ENCODE measurements at regions not wholly inside any gene's neighbourhood (a gene's known extent, or its start where the extent isn't known, plus 50 kb on each side); places are given as distances from the start of the nearest gene placed in this dataset.
"Not testable (repeated sequence)": the region's sequence is repeated elsewhere in the genome, so short reads cannot be mapped to it uniquely, and the experiment has no call there.

DNA sequence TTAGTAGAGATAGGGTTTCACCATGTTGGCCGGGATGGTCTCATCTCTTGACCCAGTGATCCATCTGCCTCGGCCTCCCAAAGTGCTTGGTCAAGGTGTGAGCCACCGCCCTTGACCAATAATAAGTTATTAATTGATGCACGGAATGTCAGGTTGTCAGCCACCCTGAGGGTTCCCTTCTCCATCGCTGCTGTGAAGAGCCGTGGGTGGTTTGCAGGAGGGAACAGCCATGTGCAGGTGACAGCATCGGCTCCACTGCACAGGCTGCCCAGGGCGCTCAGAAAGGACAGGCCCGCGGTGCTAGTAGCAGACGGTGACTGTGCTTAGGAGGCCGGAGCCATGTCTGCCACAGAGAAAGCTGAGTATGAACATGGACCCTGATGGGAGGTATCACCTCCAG is 814.0 kb downstream of the BRD1 start:
- no peak for DNase-seq (ENCODE audit: low read depth in 4 of 4, low spot score in 3 of 4)

DNA sequence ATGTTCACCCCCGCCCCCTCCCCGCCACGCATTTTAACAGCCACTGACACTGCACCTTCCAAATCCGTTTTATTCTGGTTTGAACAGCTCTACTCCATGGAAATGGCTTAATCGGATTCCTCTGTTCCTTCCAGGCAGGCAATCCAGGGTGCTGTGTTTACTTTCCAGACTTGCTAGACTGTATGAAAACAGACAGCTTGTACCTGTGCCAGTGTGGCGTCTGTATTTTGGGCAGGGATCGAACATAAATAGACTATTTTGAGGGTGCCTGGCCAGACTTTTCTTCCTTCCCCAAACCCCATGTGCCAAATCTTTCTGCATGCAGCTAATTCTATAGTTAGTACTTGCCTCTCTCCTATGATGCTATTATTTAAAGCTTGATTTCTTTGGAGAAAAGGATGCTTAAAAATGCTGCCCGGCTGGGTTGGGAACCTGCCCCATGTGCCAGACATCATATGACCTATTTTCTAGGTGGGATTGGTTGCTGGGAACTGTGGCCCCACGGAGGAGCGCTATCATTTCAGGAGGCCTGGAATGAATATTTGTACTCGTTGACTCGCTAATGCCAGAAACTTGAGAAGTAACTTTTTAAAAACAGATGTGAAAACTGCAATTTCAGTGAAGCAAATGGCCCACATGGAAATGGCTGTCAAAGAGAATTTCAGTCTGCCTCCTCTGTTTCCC is 814.8 kb downstream of the BRD1 start:
- no peak for DNase-seq (ENCODE audit: low read depth in 4 of 4, low spot score in 3 of 4)

DNA sequence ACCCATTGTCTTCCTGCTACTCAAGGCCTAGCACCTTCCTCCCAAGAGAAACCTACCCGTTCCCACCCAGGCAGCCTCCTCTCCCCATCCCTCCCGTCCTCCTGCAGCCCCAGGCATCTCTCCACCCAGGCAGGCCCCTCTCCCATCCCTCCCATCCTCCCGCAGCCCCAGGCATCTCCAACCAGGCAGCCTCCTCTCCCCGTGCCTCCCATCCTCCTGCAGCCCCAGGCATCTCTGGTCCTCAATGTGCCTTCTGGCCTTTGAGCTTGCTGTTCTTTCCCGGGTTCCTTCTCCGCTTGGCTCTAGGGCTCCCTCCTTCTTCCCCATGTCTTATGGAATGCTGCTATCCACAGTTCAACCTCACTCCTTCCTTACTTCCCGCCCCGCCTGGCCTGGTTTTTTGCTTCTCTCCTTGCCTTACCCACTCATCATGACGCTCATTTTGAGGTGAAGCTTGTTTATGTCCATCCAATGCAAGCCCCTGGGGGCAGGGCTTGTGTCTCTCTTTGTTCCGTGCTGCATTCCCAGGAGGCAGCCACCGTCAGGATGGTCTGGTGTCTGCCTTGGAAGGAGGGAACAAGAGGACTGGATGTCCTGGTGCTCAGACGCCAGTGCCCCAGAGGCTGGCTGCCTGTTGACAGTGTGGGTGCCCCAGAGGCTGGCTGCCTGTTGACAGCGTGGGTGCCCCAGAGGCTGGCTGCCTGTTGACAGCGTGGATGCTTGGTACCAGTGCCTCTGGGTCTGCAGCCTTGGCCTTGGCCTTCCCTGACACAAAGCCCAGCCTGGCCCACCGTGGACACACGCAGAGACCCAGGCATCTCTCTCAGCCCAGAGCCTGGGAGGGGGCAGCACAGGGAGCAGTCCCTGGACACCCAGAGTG is 815.7 kb downstream of the BRD1 start:
- no peak for DNase-seq (ENCODE audit: low read depth in 4 of 4, low spot score in 3 of 4)

DNA sequence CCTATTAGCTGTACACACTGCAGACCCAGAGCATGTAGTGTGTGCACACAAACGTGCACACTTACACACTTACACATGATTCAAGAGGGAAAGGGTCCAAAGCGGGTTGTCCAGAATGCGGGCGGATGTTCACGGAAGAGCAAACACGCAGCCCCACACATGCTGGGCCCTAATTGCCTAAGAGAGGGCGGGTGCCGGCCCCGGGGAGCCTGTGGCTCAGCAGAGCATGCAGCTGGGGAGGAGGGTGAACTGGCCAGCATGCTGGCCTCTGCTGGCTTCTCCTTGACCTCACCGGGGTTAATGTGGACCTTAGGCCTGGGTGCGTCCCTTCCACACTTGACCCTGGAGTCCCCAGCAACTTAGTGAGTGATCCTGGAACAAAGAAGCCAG is 816.3 kb downstream of the BRD1 start:
- DNase-seq (ENCODE audit: low read depth in 4 of 4, low spot score in 3 of 4) = no peak

DNA sequence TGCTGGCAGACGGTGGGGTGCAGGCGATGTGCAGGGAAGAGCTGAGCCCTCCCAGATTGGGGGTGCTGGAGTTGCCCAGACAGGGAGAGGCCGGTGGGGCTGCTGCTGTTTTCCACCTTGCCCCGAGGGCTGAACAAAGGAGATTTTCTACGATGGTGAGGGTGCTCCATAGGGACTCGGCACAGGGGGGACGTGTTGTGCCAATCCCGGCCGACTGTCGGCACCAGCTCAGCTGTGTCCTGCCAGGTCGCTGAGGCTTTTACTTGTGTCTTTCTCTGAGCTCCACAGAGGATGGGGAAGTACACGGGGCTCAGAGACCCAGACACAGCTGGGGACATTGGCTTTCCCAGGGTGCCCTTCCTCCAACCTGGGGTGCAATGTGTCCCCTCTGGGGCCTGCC is 816.8 kb downstream of the BRD1 start:
- DNase-seq (ENCODE audit: low read depth in 4 of 4, low spot score in 3 of 4) = no peak

DNA sequence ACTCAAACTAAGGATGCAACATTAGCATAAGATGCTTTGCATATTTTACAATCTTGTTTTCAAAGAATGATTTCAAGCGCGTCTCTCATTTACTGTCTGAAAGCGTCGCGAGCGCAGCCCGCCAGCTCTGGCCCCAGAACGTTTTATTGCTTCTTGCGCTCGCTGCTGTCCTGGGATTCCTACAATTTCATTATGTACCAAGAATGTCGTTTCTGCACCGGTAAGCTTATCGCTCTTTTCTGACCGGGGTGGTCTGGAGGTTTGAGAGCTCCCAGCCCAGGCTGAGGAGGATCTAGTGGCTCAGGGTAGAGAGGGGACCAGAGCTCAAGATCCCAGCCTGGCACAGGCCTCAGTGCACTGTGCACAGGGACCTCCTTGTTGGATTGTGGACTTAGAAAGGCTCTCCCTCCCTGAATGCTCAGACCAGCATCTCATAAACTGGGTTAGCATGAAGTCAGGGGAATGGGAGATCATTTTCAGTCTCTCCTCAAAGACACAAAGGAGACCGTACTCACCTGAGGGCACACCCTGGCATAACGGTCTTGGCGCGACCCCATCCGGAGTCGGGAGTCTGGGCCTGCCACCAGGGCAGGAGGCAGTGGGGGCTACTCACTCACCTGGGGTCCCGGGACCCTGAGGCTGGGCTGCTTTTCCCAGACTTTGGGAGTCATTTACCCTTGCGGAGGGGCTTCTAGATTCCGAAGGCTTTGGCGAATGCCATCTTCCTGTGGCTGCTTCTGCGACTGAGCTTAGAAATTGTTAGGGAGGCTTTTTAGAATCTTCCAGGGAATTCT is 817.4 kb downstream of the BRD1 start:
- DNase-seq (ENCODE audit: low read depth in 4 of 4, low spot score in 3 of 4) = no peak

DNA sequence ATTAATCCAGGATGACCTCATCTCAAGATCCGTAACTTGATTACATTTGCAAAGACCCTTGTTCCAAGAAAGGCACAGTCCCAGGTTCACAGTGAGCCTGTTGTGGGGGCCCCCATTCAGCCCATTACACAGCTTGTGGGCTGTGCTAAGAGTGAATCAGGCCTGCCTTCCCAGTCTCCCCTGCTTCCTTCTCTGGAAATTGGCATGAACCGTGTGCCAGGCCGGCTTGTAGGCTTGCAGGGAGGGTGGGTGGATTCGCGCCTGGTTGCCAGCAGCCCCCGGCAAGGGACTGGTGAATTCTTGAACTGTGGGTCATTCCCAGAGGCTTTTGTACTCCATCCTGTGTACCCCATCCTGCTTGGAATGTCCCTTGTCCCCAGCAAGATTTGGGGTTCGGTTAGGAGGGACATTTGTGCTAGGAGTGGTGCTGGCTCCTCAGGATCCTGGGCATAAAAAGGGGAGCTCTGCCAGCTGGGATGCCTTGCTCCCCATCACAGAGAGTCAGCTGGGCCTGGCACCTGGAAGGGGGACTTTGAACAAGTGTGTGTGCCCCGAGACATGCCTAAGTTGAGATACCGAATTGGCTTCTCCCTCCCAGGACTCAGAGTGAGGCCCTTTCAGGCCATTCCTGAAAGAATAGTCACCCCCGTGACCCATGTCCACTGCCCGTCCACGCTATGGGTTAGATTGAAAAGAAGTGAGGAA is 818.2 kb downstream of the BRD1 start:
- DNase-seq (ENCODE audit: low read depth in 4 of 4, low spot score in 3 of 4) = no peak

DNA sequence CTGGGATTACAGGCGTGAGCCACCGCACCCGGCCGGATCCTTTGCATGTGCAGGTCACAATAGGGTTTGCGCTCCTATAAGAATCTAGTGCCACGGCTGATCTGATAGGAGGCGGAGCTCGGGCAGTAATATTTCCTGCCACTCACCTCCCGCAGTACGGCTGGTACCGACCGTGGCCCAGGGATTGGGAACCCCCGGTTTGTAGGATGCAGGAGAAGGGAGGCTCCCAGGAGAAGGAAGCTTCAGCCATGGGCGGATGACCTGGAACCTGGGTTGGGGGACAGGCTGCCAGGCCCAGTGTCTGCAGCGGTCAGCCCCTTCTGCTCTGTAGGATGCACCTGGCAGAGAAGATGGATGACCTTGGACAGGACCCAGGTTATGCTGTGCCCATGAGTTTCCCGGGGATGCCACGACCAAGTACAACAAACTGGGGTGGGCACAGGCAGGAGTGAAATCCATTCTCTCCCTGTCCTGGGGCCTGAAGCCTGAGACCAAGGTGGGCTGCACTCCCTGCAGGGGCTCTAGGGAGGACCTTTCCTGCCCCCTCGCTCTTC is 818.9 kb downstream of the BRD1 start:
- DNase-seq (ENCODE audit: low read depth in 4 of 4, low spot score in 3 of 4) = no peak

DNA sequence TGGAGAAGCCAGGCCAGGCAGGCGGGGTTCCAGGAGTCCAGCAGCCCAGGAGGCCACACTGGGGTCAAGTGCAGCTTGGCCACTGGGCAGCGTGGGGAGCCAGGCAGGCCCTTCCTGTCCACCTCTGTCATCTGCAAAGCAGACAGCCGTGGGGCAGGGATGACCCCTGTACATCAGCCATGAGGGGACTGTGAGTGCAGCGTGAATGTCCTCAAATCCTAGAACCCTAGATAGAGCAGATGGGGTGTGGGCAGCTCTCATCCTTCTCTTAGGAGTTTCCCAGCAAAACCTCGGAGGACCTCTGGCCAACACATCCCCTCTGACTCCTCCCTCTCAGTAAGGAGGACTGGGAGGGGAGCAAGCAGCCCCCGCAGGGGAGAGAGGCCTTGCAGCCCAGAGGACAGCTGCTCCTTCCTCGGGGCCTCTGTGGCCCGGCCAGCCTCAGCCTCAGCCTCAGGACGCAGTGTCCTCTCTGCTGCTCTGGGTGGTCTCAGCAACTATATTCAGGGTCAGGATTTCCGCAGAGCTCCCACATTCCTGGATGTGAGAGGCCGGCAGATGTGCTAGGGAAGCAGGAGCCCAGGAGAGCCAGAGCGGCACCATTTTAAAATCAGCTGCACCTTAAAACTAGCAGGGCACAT is 820.5 kb downstream of the BRD1 start:
- no peak for DNase-seq (ENCODE audit: low read depth in 4 of 4, low spot score in 3 of 4)

DNA sequence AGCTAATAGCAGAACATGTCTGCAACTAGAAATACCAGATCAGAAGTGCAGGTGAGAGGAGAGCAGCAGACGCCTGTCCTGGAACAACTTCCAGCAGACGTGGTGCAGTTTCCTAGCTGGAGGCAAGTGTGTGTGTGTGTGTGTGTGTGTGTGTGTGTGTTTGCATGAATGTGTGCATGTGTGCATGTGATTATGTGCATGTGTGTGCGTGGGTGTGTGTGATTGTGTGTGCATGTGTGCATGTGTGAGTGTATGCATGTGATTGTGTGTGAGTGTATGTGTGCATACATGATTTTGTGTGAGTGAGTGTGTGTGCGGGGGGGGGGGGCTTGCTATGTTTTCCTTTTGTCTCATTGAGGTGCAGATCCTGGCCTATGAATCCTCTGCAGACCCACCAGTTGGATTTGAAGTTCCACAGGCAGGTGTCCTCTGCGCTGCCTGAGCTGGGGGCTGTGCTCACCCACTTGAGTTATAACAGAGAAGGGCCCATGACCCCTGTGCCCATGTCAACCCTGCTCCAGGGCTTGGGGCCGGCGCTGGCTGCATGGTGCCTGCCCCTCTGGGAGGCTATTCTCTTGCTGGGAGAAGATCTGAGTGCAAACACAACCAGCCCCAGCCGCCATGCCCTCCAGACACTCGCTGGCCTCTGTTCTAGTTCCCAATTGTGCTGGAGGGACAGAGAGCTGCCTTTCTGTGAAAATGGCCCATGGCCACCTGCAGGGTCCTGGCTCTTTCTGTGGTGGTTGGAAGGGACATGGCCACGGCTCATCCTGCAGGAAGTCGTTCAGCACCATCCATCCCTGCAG is 821.3 kb downstream of the BRD1 start:
- DNase-seq (ENCODE audit: low read depth in 4 of 4, low spot score in 3 of 4) = no peak

DNA sequence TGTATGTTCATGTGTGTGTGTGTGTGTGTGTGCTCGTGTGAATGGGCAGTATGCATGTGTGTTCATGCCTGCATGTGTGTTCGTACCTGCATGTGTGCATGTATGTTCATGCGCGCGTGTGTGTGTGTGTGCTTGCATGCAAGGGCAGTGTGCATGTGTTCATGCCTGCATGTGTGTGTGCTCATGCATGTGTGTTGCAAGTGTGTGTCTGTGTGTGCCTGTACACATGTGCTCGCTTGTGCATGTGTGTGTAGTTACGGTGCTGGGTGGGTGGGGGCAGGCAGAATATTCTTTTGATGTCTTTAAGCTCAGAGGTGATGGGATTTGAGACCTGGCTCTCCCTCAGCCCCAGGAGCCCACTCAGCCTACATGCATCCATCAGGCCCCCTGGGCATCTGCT is 822.1 kb downstream of the BRD1 start:
- no peak for DNase-seq (ENCODE audit: low read depth in 4 of 4, low spot score in 3 of 4)

DNA sequence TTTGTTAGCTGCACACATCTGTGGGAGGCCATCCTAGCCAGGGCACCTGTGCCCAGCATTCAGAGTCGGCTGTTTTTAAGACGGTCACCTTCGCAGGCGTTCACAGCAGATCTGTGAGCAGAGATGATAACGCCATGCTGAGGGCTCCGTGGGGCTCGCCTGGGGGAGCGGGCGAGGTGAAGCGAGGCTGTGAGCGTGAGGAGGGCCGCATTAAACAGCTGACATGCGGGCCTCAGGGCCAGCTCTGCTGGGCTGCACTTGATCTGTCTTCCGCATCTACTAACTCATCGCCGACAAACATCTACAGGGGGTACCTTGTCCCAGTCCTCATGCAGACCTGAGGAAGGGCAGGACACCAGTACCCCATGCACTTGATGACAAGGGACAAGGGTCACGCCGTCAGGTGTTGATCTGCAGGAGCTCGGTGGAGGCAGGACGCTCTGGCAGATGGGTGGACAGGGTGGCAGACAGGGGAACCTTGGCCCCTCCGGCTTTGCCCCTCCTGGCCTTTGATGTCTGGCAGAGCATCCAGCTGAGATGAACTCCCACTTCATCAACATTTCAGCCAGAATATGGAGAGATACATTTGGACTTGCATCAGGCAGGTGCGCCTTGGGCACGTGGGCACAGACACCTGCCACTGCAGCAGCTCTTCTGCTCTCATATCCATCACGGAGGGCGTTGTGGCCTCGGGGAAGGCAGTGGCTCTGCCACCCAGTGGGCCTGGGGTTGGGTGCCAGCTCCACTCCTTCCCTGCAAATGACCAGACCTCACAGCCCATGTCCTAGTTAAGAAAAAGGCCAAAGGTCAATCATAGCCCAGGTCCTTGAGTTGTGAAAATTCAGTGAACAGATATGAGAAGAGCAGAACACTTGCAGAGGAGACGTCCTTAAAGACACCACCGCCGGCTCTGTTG is 822.9 kb downstream of the BRD1 start:
- no peak for DNase-seq (ENCODE audit: low read depth in 4 of 4, low spot score in 3 of 4)

DNA sequence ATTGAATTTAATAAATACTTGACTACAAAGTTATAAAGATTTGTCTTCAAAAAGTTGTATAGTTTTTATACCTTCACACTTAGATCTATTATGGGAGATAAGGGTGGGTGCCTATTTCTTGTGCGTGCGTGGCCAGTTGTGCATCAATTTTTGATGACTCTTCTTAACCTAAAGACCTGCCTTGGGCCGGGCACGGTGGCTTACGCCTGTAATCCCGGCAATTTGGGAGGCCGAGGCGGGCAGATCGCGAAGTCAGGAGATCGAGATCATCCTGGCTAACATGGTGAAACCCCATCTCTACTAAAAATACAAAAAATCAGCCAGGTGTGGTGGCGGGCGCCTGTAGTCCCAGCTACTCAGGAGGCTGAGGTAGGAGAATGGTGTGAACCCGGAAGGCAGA is 830.1 kb downstream of the BRD1 start:
- not testable (repeated sequence) for DNase-seq (ENCODE audit: low read depth in 4 of 4, low spot score in 3 of 4)

DNA sequence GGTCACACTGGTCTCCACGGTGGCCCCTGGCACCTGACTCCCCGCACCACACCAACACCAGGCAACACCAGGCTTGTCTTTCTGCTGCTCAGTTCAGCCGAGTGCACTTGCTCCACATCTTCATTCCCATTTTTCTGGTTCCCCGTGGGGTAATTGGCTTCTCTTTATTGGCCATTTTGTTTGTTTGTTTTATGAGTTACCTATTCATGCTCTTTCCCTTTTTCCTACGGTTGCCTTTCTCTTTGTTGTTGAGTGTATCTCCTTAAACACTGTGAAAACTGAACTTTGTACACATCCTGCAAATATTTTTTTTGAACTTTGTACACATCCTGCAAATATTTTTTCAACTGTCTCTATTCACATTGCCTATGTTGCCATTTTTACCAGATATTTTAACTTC is 834.0 kb downstream of the BRD1 start:
- no peak for DNase-seq (ENCODE audit: low read depth in 4 of 4, low spot score in 3 of 4)

DNA sequence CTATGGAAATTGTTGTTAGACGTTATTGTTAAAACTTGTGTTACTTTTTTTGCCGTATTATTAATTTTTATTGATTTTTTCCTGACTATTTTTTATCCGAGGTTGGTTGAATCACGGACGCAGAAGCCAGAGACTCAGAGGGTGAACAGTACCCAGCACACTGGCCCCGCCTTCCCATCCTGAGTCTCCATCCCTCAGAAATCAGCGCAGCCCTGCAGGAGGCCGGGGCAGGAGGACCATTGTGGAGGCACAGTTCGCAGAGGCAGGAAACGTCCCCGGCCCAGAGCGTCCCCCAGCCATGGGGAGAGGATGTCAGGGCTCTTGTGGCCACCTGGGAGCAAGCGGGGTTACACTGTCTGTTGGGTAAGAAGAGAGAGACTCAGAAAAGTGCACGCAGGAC is 843.0 kb downstream of the BRD1 start:
- no peak for DNase-seq (ENCODE audit: low read depth in 4 of 4, low spot score in 3 of 4)

DNA sequence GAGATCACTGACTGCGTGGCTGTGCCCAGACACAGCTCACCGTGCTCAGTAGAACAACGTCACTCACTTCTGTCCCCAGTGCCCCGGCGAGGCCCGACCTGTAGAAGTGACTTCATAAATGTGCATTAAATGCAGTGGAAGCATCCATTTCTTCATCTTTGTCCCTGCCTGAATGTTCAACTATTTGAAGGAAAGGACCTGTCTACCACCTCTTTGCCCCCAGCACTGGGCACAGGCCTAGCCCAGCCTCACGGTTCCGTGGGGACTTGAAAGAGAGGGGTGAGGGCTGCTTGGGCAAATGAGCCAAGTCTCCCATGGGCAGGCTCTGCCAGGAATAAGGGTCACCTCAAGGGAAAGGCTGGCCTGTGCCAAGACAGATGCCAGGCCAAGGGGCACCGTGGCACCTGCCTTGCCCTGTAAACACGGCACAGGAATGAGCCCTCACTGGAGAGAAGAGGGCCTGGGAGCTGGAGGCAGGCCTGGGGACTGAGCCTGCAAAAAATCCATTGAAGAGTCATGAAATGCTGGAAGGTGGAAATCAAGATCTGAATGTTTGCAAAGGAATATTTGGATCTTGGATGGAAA is 845.3 kb downstream of the BRD1 start:
- no peak for DNase-seq (ENCODE audit: low read depth in 4 of 4, low spot score in 3 of 4)

DNA sequence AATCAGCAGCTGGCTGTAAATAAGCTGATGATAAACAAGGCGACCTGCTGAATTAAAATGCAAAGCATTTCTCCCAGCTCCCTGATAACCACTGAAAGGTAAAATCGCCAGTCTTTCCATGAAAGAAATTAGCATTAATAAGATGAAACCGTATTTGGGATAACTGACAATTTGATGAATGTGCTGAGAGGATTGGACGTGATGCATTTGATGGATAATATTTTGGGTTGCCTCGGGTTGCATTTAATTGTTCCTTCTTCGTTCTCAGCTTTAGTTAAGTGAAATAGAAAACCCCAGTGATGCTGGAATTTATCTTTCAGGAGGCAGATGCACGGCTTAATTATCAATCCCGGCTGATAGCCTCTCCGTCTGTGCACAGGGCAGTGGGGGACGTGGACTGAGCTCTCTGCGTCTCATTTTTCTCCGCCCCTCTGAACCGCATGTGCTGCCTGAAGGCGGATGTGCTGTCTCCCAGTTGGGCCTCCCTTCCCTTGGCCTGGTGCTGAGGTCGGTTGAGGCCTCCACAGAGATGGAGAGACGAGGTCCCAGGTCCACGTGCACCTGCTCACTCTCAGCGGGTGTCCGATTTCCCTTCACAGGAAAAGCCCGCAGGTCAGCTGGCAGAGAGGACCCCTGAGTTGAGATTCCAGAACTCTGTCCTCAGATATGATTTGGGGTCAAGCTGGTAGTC is 846.2 kb downstream of the BRD1 start:
- no peak for DNase-seq (ENCODE audit: low read depth in 4 of 4, low spot score in 3 of 4)
